Naive B cell (primary cell): ENCODE measurements at regions not wholly inside any gene's neighbourhood (a gene's known extent, or its start where the extent isn't known, plus 50 kb on each side); places are given as distances from the start of the nearest gene placed in this dataset.
A peak's percentile ranks its signal among the peaks of the same experiment; 100 is the strongest.

ENCODE experiments used
- ATAC-seq, 2 donors: fragments of 150-1000 bp; cut with Tn5 transposase; 2 replicates each; pipeline ENCODE4 v1.10.0; 2021; ENCODE audit warnings: low read depth in 2 of 2, mild to moderate bottlenecking in 2 of 2, moderate library complexity in 2 of 2
- DNase-seq: peaks from one replicate; pipeline ENCODE4 v3.0.0; 2022
- H3K27ac Mint-ChIP-seq, 6 donors: one replicate each; pipeline ENCODE4 v1.8.0; 2020 to 2022; ENCODE audit warnings: mild to moderate bottlenecking in 6 of 6, mixed read lengths in 6 of 6, moderate library complexity in 5 of 6, inconsistent platforms in 2 of 6
- H3K27me3 Mint-ChIP-seq, 3 donors: one replicate each; pipeline ENCODE4 v1.8.0; 2021 to 2022; ENCODE audit warnings: mixed read lengths in 3 of 3, mild to moderate bottlenecking in 1 of 3
- H3K36me3 Mint-ChIP-seq, 2 donors: one replicate each; pipeline ENCODE4 v1.8.0; 2020 to 2022; ENCODE audit warnings: mixed read lengths in 2 of 2, inconsistent platforms in 1 of 2, mild to moderate bottlenecking in 1 of 2
- H3K4me1 Mint-ChIP-seq, 3 donors: one replicate each; pipeline ENCODE4 v1.8.0; 2020 to 2022; ENCODE audit warnings: mixed read lengths in 3 of 3, inconsistent platforms in 1 of 3, mild to moderate bottlenecking in 1 of 3, moderate library complexity in 1 of 3
- H3K4me3 Mint-ChIP-seq, 8 donors: one replicate each; pipeline ENCODE4 v1.8.0; 2020 to 2022; ENCODE audit warnings: mild to moderate bottlenecking in 8 of 8, mixed read lengths in 8 of 8, moderate library complexity in 8 of 8, inconsistent platforms in 2 of 8
- H3K9me3 Mint-ChIP-seq, 7 donors: one replicate each; pipeline ENCODE4 v1.8.0; 2020 to 2022; ENCODE audit warnings: mixed read lengths in 7 of 7, mild to moderate bottlenecking in 5 of 7, inconsistent platforms in 2 of 7, moderate library complexity in 1 of 7

DNA sequence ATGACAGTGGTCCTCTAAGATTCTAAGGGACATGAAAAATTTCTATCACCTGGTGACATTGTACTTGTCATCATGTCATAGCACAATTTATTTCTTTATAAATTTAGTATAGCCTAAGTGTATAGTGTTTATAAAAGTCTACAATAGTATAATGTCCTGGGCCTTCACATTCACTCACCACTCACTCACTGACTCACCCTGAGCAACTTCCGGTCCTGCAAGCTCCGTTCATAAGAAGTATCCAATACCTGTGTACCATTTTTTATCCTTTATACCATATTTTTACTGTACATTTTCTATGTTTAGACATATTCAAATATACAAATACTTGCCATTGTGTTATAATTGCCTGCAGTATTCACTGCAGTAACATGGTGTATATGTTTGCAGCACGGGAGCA is 72.8 kb upstream of the DSEL start:
- DNase-seq, result no peak

DNA sequence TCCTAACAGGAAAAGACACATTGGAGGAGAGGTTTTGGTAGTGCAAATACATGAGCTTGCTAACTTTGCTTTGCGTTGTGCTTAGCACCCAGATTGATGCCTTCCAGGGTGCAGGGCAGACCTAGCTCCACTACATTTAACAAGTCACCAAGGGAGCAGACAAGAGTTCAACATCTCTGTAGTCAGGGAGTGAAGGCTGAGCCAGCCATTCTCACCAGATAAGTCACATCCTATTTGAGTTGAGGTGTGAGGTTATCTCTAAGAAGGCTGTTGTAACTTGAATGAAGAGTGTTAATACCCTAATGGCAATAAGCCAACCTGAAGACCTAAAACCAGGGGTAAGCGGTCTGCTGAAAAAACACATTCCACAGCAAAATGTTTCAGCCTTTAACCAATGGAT is 69.6 kb upstream of the DSEL start:
- Mint-ChIP-seq H3K27ac (no peak overlapping the region), H3K4me1 (no peaks in the 10 kb centered on the region), H3K27me3 (peaks cover 0 to 5% (median 0%) of the 10 kb centered on the region in 3 donors), H3K4me3 (peak overlapping the region in 1 of 8 donors; percentile 4), H3K9me3 (peaks cover 0 to 4% (median 0%) of the 10 kb centered on the region in 7 donors), H3K36me3 (no peaks in the 10 kb centered on the region)
- no peak for ATAC-seq
- no peak for DNase-seq

More for the DNA sequence above, 72.8 kb upstream of the DSEL start:
- Mint-ChIP-seq H3K36me3 (no peaks in the 10 kb centered on the region), H3K9me3 (peaks cover 0 to 1% (median 0%) of the 10 kb centered on the region in 7 donors), H3K27me3 (peaks cover 0 to 5% (median 0%) of the 10 kb centered on the region in 3 donors), H3K4me3 (no peak overlapping the region), H3K27ac (no peak overlapping the region), H3K4me1 (no peaks in the 10 kb centered on the region)
- no peak for ATAC-seq

DNA sequence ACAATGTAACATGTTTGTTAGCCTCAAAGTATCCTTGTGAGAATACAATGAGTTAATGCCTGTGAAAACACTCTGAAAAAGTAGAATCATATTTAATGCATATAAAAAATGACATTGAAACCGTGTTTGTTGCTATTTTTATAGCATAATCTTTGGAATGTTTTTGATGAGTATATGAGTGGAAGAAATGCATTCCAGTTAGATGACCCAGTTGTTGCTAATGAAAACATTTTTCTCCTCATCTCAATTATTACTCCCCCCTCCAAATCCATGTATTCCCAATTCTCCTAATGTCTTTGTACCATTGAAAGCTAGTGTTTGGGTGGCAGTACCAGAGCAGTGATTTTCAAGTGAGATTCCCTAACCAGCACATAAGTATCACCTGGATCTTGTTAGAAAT is 67.1 kb upstream of the DSEL start:
- H3K4me1 Mint-ChIP-seq, result peaks cover 0 to 14% (median 0%) of the 10 kb centered on the region in 3 donors
- no peak for DNase-seq
- no peak for ATAC-seq
- no peak overlapping the region for H3K27ac Mint-ChIP-seq
- H3K27me3 Mint-ChIP-seq, result peaks cover 0 to 5% (median 0%) of the 10 kb centered on the region in 3 donors
- H3K9me3 Mint-ChIP-seq, result peaks cover 0 to 4% (median 0%) of the 10 kb centered on the region in 7 donors
- no peaks in the 10 kb centered on the region for H3K36me3 Mint-ChIP-seq
- no peak overlapping the region for H3K4me3 Mint-ChIP-seq

DNA sequence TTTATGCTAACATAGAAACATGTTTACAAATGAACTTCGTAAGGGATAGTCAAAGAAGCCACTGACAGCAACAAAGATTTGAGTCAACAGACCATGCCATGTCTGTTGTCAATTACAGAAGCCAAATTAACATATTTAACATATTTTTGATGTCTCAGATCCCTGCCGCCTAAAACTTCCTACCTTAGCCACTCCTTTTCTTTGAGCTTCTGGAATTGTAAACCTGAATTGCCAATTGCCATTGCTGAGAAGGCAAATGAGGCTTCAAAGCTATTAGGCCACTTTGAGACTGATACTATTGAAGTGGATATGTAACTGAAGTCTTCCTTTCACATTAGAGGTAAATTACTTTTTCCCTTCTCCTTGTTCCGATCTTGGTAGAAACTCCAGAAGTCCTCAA is 66.0 kb upstream of the DSEL start:
- Mint-ChIP-seq H3K4me3 (no peak overlapping the region), H3K27me3 (peaks cover 0 to 5% (median 0%) of the 10 kb centered on the region in 3 donors), H3K4me1 (peaks cover 0 to 14% (median 0%) of the 10 kb centered on the region in 3 donors), H3K27ac (no peak overlapping the region), H3K36me3 (no peaks in the 10 kb centered on the region), H3K9me3 (peaks cover 0 to 4% (median 0%) of the 10 kb centered on the region in 7 donors)
- ATAC-seq (no peak), DNase-seq (no peak)

DNA sequence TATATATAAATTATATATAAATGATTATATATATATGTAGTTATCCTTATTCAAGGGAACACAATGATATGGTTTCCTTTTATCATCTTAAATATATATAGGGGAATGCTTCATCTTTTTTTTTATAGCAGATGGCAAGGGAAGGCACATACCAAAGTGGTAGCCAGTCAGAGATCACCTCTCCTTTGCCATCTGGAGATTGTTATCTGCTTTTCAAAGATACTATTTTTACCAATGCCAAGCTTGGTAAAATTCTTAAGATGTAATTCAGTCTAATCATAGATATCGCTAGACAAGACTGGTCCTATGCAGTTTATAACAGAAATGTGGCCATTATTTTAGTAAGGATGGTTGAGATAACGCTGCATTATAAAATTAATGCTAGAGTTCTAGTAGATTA is 64.7 kb upstream of the DSEL start:
- Mint-ChIP-seq H3K27me3 (peaks cover 0 to 5% (median 0%) of the 10 kb centered on the region in 3 donors), H3K27ac (no peak overlapping the region), H3K36me3 (no peaks in the 10 kb centered on the region), H3K4me1 (peaks cover 0 to 14% (median 0%) of the 10 kb centered on the region in 3 donors), H3K4me3 (no peak overlapping the region), H3K9me3 (peaks cover 0 to 4% (median 0%) of the 10 kb centered on the region in 7 donors)
- DNase-seq, result no peak
- ATAC-seq, result no peak

DNA sequence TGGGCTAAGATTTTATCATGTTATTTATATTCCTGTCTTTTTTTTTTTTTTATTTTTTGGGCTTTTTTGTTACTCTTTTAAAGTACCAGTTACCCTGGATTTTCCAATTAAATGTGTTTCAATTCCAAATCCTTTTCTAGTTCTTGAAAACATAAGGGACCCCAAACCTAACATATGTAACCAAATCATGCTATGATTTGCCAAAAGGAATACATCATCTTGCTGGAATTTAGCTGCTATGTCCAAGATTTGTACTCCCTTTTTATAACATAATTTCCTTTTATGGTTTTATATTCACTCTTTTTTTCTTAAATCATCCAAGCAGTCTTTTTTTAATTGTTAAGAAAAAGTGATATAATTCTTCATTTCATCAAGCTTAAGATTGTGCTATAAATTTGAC is 60.9 kb upstream of the DSEL start:
- no peaks in the 10 kb centered on the region for H3K9me3 Mint-ChIP-seq
- no peak overlapping the region for H3K4me3 Mint-ChIP-seq
- DNase-seq, result no peak
- peaks cover 0 to 5% (median 0%) of the 10 kb centered on the region in 3 donors for H3K27me3 Mint-ChIP-seq
- H3K4me1 Mint-ChIP-seq, result peaks cover 0 to 14% (median 0%) of the 10 kb centered on the region in 3 donors
- H3K36me3 Mint-ChIP-seq, result no peaks in the 10 kb centered on the region
- H3K27ac Mint-ChIP-seq, result no peak overlapping the region
- no peak for ATAC-seq

DNA sequence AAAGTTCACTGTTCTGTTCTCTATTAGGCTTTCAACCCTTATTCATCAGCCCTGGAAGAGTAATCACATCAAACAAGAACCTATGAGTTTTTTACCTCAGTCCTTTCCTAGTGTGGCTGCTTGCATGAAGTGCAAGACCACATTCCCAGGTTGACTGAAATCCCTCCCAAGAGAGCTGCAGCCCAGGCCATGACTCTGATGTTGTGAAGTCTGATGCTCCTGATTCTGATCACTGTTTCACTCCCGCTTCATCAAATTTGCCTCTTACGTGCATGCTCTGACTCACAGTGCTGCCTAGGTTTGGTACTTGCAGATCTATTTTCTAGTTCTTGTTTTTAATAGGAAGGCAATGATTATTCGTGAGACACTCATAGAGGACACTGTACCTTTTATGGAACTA is 58.2 kb upstream of the DSEL start:
- Mint-ChIP-seq H3K27me3 (peaks cover 0 to 9% (median 0%) of the 10 kb centered on the region in 3 donors), H3K36me3 (no peaks in the 10 kb centered on the region), H3K4me3 (no peak overlapping the region), H3K4me1 (peaks cover 0 to 7% (median 0%) of the 10 kb centered on the region in 3 donors), H3K9me3 (no peaks in the 10 kb centered on the region), H3K27ac (peak overlapping the region in 1 of 6 donors; percentile 49)
- DNase-seq (no peak), ATAC-seq (no peak)

DNA sequence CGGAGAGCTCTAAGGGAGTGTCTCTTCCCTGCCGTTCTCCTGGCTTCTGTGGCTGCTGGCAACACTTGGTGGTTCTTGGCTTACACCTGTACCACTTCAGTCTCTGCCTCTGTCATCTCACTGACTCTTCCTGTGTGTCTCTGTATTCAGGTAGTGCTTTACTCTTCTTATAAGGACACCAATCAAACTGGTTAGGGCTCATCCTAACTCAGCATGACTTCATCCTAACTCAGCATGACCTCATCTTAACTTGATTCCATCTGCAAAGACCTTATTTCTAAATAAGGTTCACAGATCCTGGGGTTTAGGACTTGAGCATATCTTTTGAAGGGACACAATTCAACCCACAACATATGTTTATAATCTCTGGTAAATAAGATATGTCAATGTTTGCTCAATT is 51.6 kb upstream of the DSEL start:
- Mint-ChIP-seq H3K27ac (no peak overlapping the region), H3K27me3 (peaks cover 0 to 11% (median 0%) of the 10 kb centered on the region in 3 donors)

More for the DNA sequence above, 51.6 kb upstream of the DSEL start:
- DNase-seq (no peak), ATAC-seq (no peak)
- Mint-ChIP-seq H3K9me3 (no peaks in the 10 kb centered on the region), H3K36me3 (no peaks in the 10 kb centered on the region), H3K4me1 (peaks cover 0 to 5% (median 4%) of the 10 kb centered on the region in 3 donors), H3K4me3 (no peak overlapping the region)
